A673 (cell line): ENCODE measurements at regions not wholly inside any gene's neighbourhood (a gene's known extent, or its start where the extent isn't known, plus 50 kb on each side); places are given as distances from the start of the nearest gene placed in this dataset. TPM values are rescaled to one million over a fixed set of nuclear protein-coding genes. Genes with fewer than 3 reads are reported as not detected.

Experiments
- BruUV-seq: library from RNA; stranded (reverse); fragments of 400-500 nt; replicated peaks from 2 replicates; lab custom pipeline; 2021; lab: Mats Ljungman, UMichigan
- CTCF ChIA-PET: fragments of 300-600 bp; sonication (Branson Sonifier 250); formaldehyde crosslinking; loops from one replicate; lab custom pipeline; 2022; ENCODE audit warnings: antibody characterized with exemption; lab: Charles Lee
- POLR2A ChIA-PET: fragments of 300-600 bp; sonication (Branson Sonifier 250); formaldehyde crosslinking; loops from one replicate; lab custom pipeline; 2022; ENCODE audit warnings: antibody characterized with exemption; ENCODE audit not compliant: low non-redundant PET; lab: Charles Lee
- DNase-seq: peaks from one replicate; pipeline ENCODE4 v3.0.0-alpha.2; 2015; ENCODE audit warnings: low spot score
- H3K27ac ChIP-seq: fragments of 200-600 bp; sonication (generic); 2 replicates; pipeline ENCODE4 v1.5.1; 2016; ENCODE audit warnings: mixed run types, low read depth, mild to moderate bottlenecking, mixed read lengths, antibody characterized with exemption, low read length; ENCODE audit not compliant: poor library complexity, severe bottlenecking
- H3K27me3 ChIP-seq: fragments of 200-600 bp; sonication (generic); replicated peaks from 2 replicates; pipeline ENCODE4 v1.6.1; 2017; ENCODE audit warnings: mixed run types, low read depth, mild to moderate bottlenecking, mixed read lengths, antibody characterized with exemption, low read length; ENCODE audit not compliant: insufficient read depth, poor library complexity
- H3K36me3 ChIP-seq: fragments of 200-600 bp; sonication (generic); 2 replicates; pipeline ENCODE4 v1.6.1; 2016; ENCODE audit warnings: mixed run types, mild to moderate bottlenecking, mixed read lengths, antibody characterized with exemption, low read length; ENCODE audit not compliant: insufficient read depth, poor library complexity, severe bottlenecking
- H3K4me1 ChIP-seq: fragments of 200-600 bp; sonication (generic); 2 replicates; pipeline ENCODE4 v1.6.1; 2017; ENCODE audit warnings: mixed run types, mild to moderate bottlenecking, mixed read lengths, antibody characterized with exemption, low read length; ENCODE audit not compliant: insufficient read depth, poor library complexity, severe bottlenecking
- H3K4me3 ChIP-seq: fragments of 200-600 bp; sonication (generic); 2 replicates; pipeline ENCODE4 v1.5.1; 2016; ENCODE audit warnings: low read depth, mixed run types, mild to moderate bottlenecking, mixed read lengths, low read length; ENCODE audit not compliant: poor library complexity, severe bottlenecking
- H3K9me3 ChIP-seq: fragments of 200-600 bp; sonication (generic); 2 replicates; pipeline ENCODE4 v1.6.1; 2016; ENCODE audit warnings: mixed run types, low read depth, mild to moderate bottlenecking, mixed read lengths, antibody characterized with exemption, low read length; ENCODE audit not compliant: poor library complexity, severe bottlenecking
- CTCF ChIP-seq: fragments of 300-800, 200-600 bp; sonication (generic); conservative IDR thresholded peaks from 2 replicates; pipeline ENCODE4 v1.5.1; 2017; ENCODE audit warnings: low read depth, mild to moderate bottlenecking, antibody characterized with exemption, low read length, moderate library complexity, mixed read lengths
- EZH2 ChIP-seq: fragments of 200-600 bp; sonication (generic); IDR thresholded peaks from 2 replicates; pipeline ENCODE4 v1.6.1; 2017; ENCODE audit warnings: borderline replicate concordance, low read depth, mild to moderate bottlenecking, mixed read lengths, antibody characterized with exemption, low read length; ENCODE audit not compliant: poor library complexity, severe bottlenecking
- intact Hi-C: fragments of 100-400 bp; cut with micrococcal nuclease; formaldehyde crosslinking; loops from one replicate; pipeline ENCODE4 v1.10.0; 2022; ENCODE audit not compliant: unreplicated experiment
- microRNA-seq: library from miRNA; unstranded; fragments of <30 nt; microRNA quantifications from one replicate; pipeline ENCODE4 v1.2.0, GENCODE V29; 2021

GRCh38 chr3:168154089-168154488 lies 58.4 kb upstream of the GOLIM4 start:
- BruUV-seq, result no TSS peak
- ChIA-PET CTCF (no interaction called here), POLR2A (no interaction called here)
- Histone ChIP-seq H3K27ac (no peak overlapping the region), H3K27me3 (no peaks in the 10 kb centered on the region), H3K9me3 (no peaks in the 10 kb centered on the region), H3K4me1 (no peaks in the 10 kb centered on the region), H3K36me3 (no peaks in the 10 kb centered on the region), H3K4me3 (no peak overlapping the region)
- no peak for DNase-seq
- intact Hi-C loops, result no loop called here
- TF ChIP-seq CTCF (no peak), EZH2 (no peak)

- Histone ChIP-seq H3K4me1 (no peaks in the 10 kb centered on the region), H3K27me3 (no peaks in the 10 kb centered on the region), H3K9me3 (no peaks in the 10 kb centered on the region), H3K4me3 (no peak overlapping the region), H3K36me3 (no peaks in the 10 kb centered on the region), H3K27ac (no peak overlapping the region)
- DNase-seq, result no peak
- POLR2A ChIA-PET, result no interaction called here
- no TSS peak for BruUV-seq
- intact Hi-C loops, result no loop called here
- CTCF ChIA-PET, result no interaction called here
- TF ChIP-seq CTCF (no peak), EZH2 (no peak)
Measured at GRCh38 chr3:168152149-168152548, 56.4 kb upstream of the GOLIM4 start.

Small RNAs in the stretch of these regions (microRNA-seq; reads per million reads assigned to microRNA genes)
- not detected for gene MIR551B
